K562 (cell line): ENCODE measurements at regions not wholly inside any gene's neighbourhood (a gene's known extent, or its start where the extent isn't known, plus 50 kb on each side); places are given as distances from the start of the nearest gene placed in this dataset.

Source experiments
- ATAC-seq: fragments of 200-7000 bp; cut with Tn5 transposase; 3 replicates; pipeline ENCODE4 v1.9.1; 2020; ENCODE audit warnings: moderate library complexity
- BruUV-seq: library from RNA; stranded (reverse); fragments of 400-500 nt; replicated peaks from 2 replicates; lab custom pipeline; 2021; lab: Mats Ljungman, UMichigan
- CTCF ChIA-PET: fragments of 300-600 bp; formaldehyde crosslinking; extraction: SDS; loops from one replicate; lab custom pipeline; 2021; ENCODE audit warnings: low intra/inter-chr PET ratio; lab: Yijun Ruan, JAX
- POLR2A ChIA-PET: fragments of 300-600, 350-650 bp; sonication (Branson Sonifier 250); formaldehyde crosslinking; extraction: SDS; loops from one replicate; lab custom pipeline; 2021; ENCODE audit warnings: antibody characterized with exemption, inconsistent platforms; lab: Yijun Ruan, JAX
- DNase-seq, 4 experiments: peaks; one replicate each; pipeline versions ENCODE4 v3.0.0 to v3.0.0-alpha.2; 2011 to 2018; ENCODE audit warnings: low spot score in 3 of 4, mixed read lengths in 3 of 4; ENCODE audit errors: extremely low read depth in 1 of 4
- FAIRE-seq: peaks from 2 replicates; lab custom pipeline; 2011; peaks lifted over from hg19 to GRCh38; lab: Jason Lieb, UNC
- H2AFZ ChIP-seq: 2 replicates; pipeline ENCODE4 v1.6.0; 2011; ENCODE audit warnings: low read depth, low read length, control low read depth, inconsistent platforms
- H3K27ac ChIP-seq: fragments of 200-600 bp; 3 replicates; pipeline ENCODE4 v1.8.0; 2011; ENCODE audit warnings: low read depth, mild to moderate bottlenecking, control low read depth, inconsistent platforms, low read length, moderate library complexity, mixed read lengths; ENCODE audit errors: extremely low read depth
- H3K27me3 ChIP-seq, 2 experiments: fragments of 300-600 bp in 1 of 2; 2 replicates in 1 of 2; 3 replicates in 1 of 2; pipeline versions ENCODE4 v1.6.0 to v1.8.0; 2011; ENCODE audit warnings: inconsistent platforms in 2 of 2, low read length in 2 of 2, mild to moderate bottlenecking in 1 of 2, mixed read lengths in 1 of 2, moderate library complexity in 1 of 2; ENCODE audit not compliant: control insufficient read depth in 2 of 2, insufficient read depth in 2 of 2
- H3K36me3 ChIP-seq: fragments of 300-600 bp; 3 replicates; pipeline ENCODE4 v1.8.0; 2011; ENCODE audit warnings: mild to moderate bottlenecking, low read length, inconsistent platforms; ENCODE audit not compliant: control insufficient read depth, insufficient read depth
- H3K4me1 ChIP-seq, 2 experiments: fragments of 200-600 bp in 1 of 2; replicated peaks in 1 of 2; 2 replicates in 1 of 2; 3 replicates in 1 of 2; pipeline versions ENCODE4 v1.5.1 to v1.8.0; 2011; ENCODE audit warnings: inconsistent platforms in 2 of 2, low read length in 2 of 2, mild to moderate bottlenecking in 1 of 2, mixed read lengths in 1 of 2, moderate library complexity in 1 of 2; ENCODE audit not compliant: control insufficient read depth in 2 of 2, insufficient read depth in 2 of 2
- H3K4me2 ChIP-seq: 2 replicates; pipeline ENCODE4 v1.6.1; 2011; ENCODE audit warnings: low read length, control low read depth, inconsistent platforms, mixed read lengths; ENCODE audit not compliant: insufficient read depth
- H3K4me3 ChIP-seq: fragments of 200-600 bp; sonication (generic), shearing (Covaris generic); 2 replicates; pipeline ENCODE4 v1.5.1; 2016; ENCODE audit warnings: control low read depth, inconsistent platforms
- H3K79me2 ChIP-seq: fragments of 200-600 bp; 3 replicates; pipeline ENCODE4 v1.8.0; 2011; ENCODE audit warnings: low read length, inconsistent platforms; ENCODE audit not compliant: control insufficient read depth, insufficient read depth
- H3K9ac ChIP-seq, 2 experiments: 2 replicates each; pipeline versions ENCODE4 v1.6.0 to v1.6.1; 2011; ENCODE audit warnings: low read depth in 2 of 2, low read length in 2 of 2, control low read depth in 1 of 2, inconsistent platforms in 1 of 2, mild to moderate bottlenecking in 1 of 2, mixed read lengths in 1 of 2; ENCODE audit not compliant: insufficient read depth in 1 of 2
- H3K9me1 ChIP-seq: one replicate; pipeline ENCODE4 v1.6.0; 2011; ENCODE audit warnings: inconsistent platforms, mild to moderate bottlenecking, low read length, moderate library complexity; ENCODE audit not compliant: control insufficient read depth, insufficient read depth
- H3K9me3 ChIP-seq: replicated peaks from 2 replicates; pipeline ENCODE4 v1.5.1; 2011; ENCODE audit warnings: low read depth, low read length, inconsistent platforms; ENCODE audit not compliant: control insufficient read depth, insufficient read depth
- H4K20me1 ChIP-seq: replicated peaks from 2 replicates; pipeline ENCODE4 v1.6.1; 2011; ENCODE audit warnings: low read length, inconsistent platforms, mixed read lengths; ENCODE audit not compliant: control insufficient read depth, insufficient read depth
- ARHGAP35 ChIP-seq: fragments of 450-650 bp; IDR thresholded peaks from 2 replicates; pipeline ENCODE4 v1.6.1; 2018; ENCODE audit not compliant: partially characterized antibody
- C11orf30 ChIP-seq: fragments of 450-650 bp; IDR thresholded peaks from 2 replicates; pipeline ENCODE4 v1.6.1; 2016; ENCODE audit warnings: low read depth, mild to moderate bottlenecking
- CREB3L1 ChIP-seq: fragments of 450-650 bp; IDR thresholded peaks from 2 replicates; pipeline ENCODE4 v1.6.1; 2014; ENCODE audit warnings: low read depth, mild to moderate bottlenecking, moderate library complexity, borderline replicate concordance
- ELK1 ChIP-seq: sonication (generic); formaldehyde crosslinking; IDR thresholded peaks from 2 replicates; pipeline ENCODE4 v1.8.1; 2022; ENCODE audit warnings: missing genetic modification reagents
- IFI16 ChIP-seq: fragments of 250-450 bp; sonication (Bioruptor Pico); IDR thresholded peaks from 2 replicates; pipeline ENCODE4 v2.1.2; 2022; ENCODE audit warnings: mild to moderate bottlenecking, inconsistent platforms
- MAFF ChIP-seq: IDR thresholded peaks from 2 replicates; pipeline ENCODE4 v1.6.1; 2012; ENCODE audit warnings: low read length, improper control_type of control experiment
- MAFG ChIP-seq: fragments of 450-650 bp; conservative IDR thresholded peaks from 2 replicates; pipeline ENCODE4 v1.6.1; 2016; ENCODE audit warnings: missing genetic modification characterization, missing compliant biosample characterization
- MAFK ChIP-seq: IDR thresholded peaks from 2 replicates; pipeline ENCODE4 v1.6.1; 2011; ENCODE audit warnings: low read length, improper control_type of control experiment
- MEIS2 ChIP-seq: fragments of 450-650 bp; IDR thresholded peaks from 2 replicates; pipeline ENCODE4 v1.6.1; 2014; ENCODE audit warnings: mild to moderate bottlenecking; ENCODE audit not compliant: partially characterized antibody
- PHB ChIP-seq: fragments of 250-450 bp; sonication (Bioruptor Pico); IDR thresholded peaks from 2 replicates; pipeline ENCODE4 v1.5.0; 2021
- STAG1 ChIP-seq: sonication (generic); formaldehyde crosslinking; IDR thresholded peaks from 2 replicates; pipeline ENCODE4 v1.5.0; 2020; ENCODE audit warnings: missing genetic modification reagents, borderline replicate concordance
- TAF9B ChIP-seq: fragments of 450-650 bp; IDR thresholded peaks from 2 replicates; pipeline ENCODE4 v1.6.1; 2018; ENCODE audit warnings: mild to moderate bottlenecking; ENCODE audit not compliant: partially characterized antibody
- TCF7 ChIP-seq: sonication (generic); IDR thresholded peaks from 2 replicates; pipeline ENCODE4 v1.6.1; 2016; ENCODE audit warnings: antibody characterized with exemption, borderline replicate concordance
- TFAM ChIP-seq: fragments of 250-450 bp; sonication (Bioruptor Pico); conservative IDR thresholded peaks from 2 replicates; pipeline ENCODE4 v1.5.0; 2021; ENCODE audit warnings: mild to moderate bottlenecking, moderate library complexity
- ZNF224 ChIP-seq: sonication (generic); formaldehyde crosslinking; IDR thresholded peaks from 2 replicates; pipeline ENCODE4 v1.8.0; 2022; ENCODE audit warnings: mild to moderate bottlenecking, missing genetic modification reagents
- ZNF316 ChIP-seq: fragments of 450-650 bp; IDR thresholded peaks from 2 replicates; pipeline ENCODE4 v1.6.1; 2016
- ZNF668 ChIP-seq: fragments of 250-450 bp; sonication (Bioruptor Pico); IDR thresholded peaks from 2 replicates; pipeline ENCODE4 v1.8.0; 2022; ENCODE audit warnings: mild to moderate bottlenecking, inconsistent platforms
- ZNF764 ChIP-seq: fragments of 250-450 bp; sonication (Bioruptor Pico); IDR thresholded peaks from 2 replicates; pipeline ENCODE4 v1.4.0; 2020; ENCODE audit warnings: low read depth, mild to moderate bottlenecking, moderate library complexity
- WGBS: fragments of 100-300 bp; shearing (Covaris generic); methylation state at CpG from one replicate; pipeline ENCODE4 v1.1.6; 2016; ENCODE audit warnings: low coverage, mixed read lengths; ENCODE audit not compliant: insufficient coverage; ENCODE audit errors: missing lambda C conversion rate; 5-methylcytosine and 5-hydroxymethylcytosine counted together
- in situ Hi-C: fragments of 300-500 bp; cut with MboI; formaldehyde crosslinking; loops from 4 replicates; pipeline ENCODE4 v1.15.0; 2018; ENCODE audit warnings: inconsistent platforms, mixed read lengths
- intact Hi-C: fragments of 100-400 bp; cut with micrococcal nuclease; formaldehyde crosslinking; loops from 2 replicates; pipeline ENCODE4 v1.14.2; 2022

GRCh38 chr12:116656306-116656705, 81.6 kb downstream of the SPRING1 start:
- ATAC-seq (no peak), DNase-seq (no peak), FAIRE-seq (no peak)
- Histone ChIP-seq H3K9me1 (no peaks in the 10 kb centered on the region), H3K79me2 (no peaks in the 10 kb centered on the region), H3K9ac (no peak overlapping the region), H3K4me1 (no peaks in the 10 kb centered on the region; a peak in 2 of 5 replicates), H3K4me3 (no peak overlapping the region), H3K27ac (no peak overlapping the region), H3K36me3 (no peaks in the 10 kb centered on the region), H3K9me3 (no peaks in the 10 kb centered on the region), H2AFZ (no peak overlapping the region)
- POLR2A ChIA-PET = interaction anchor here (0.7 kb wide), 2 partner anchors 12 to 944 kb away, joined by 3 read pairs; no protein-coding TSS in a partner anchor
- WGBS = 13% methylated on average over 5 of the region's 5 CpGs
- no TSS peak for BruUV-seq
- in situ Hi-C loops = no loop called here
- TF ChIP-seq ELK1 (CRISPR knock-in tag) (no peak), MAFK (peak; percentile 36; the same call in 1 of the 2 replicates), CREB3L1 (no peak), ZNF224 (CRISPR knock-in tag) (no peak), TCF7 (no peak), ARHGAP35 (no peak), C11orf30 (peak; percentile 72), MAFG (tag) (peak; percentile 72), MEIS2 (no peak), TAF9B (no peak), TFAM (no peak), IFI16 (CRISPR knock-in tag) (no peak), MAFF (peak; percentile 36), STAG1 (CRISPR knock-in tag) (no peak), ZNF668 (no peak), PHB (no peak), ZNF764 (CRISPR knock-in tag) (no peak), ZNF316 (peak; percentile 69)
- TF ChIP-seq, all 486 proteins: peak for 5
- CTCF ChIA-PET = no interaction called here
- H4K20me1 ChIP-seq = no peaks in the 10 kb centered on the region
- H3K4me2 ChIP-seq = no peak overlapping the region
- peaks cover 44 to 56% of the 10 kb centered on the region in 2 experiments for H3K27me3 ChIP-seq
- intact Hi-C loops = no loop called here
